C4-2B (cell line): ENCODE measurements at regions not wholly inside any gene's neighbourhood (a gene's known extent, or its start where the extent isn't known, plus 50 kb on each side); places are given as distances from the start of the nearest gene placed in this dataset.

Source experiments
- CTCF ChIP-seq: fragments of 450-650 bp; conservative IDR thresholded peaks from 2 replicates; pipeline ENCODE4 v1.5.1; 2017; ENCODE audit warnings: mild to moderate bottlenecking
- ZFX ChIP-seq: fragments of 450-650 bp; IDR thresholded peaks from 2 replicates; pipeline ENCODE4 v1.6.1; 2017

- TF ChIP-seq CTCF (no peak), ZFX (no peak)
These were observed 457.7 kb downstream of the EPHA3 start for GRCh38 chr3:89565098-89565497.
